ENCODE measurements at regions not wholly inside any gene's neighbourhood (a gene's known extent, or its start where the extent isn't known, plus 50 kb on each side); places are given as distances from the start of the nearest gene placed in this dataset.

DNA sequence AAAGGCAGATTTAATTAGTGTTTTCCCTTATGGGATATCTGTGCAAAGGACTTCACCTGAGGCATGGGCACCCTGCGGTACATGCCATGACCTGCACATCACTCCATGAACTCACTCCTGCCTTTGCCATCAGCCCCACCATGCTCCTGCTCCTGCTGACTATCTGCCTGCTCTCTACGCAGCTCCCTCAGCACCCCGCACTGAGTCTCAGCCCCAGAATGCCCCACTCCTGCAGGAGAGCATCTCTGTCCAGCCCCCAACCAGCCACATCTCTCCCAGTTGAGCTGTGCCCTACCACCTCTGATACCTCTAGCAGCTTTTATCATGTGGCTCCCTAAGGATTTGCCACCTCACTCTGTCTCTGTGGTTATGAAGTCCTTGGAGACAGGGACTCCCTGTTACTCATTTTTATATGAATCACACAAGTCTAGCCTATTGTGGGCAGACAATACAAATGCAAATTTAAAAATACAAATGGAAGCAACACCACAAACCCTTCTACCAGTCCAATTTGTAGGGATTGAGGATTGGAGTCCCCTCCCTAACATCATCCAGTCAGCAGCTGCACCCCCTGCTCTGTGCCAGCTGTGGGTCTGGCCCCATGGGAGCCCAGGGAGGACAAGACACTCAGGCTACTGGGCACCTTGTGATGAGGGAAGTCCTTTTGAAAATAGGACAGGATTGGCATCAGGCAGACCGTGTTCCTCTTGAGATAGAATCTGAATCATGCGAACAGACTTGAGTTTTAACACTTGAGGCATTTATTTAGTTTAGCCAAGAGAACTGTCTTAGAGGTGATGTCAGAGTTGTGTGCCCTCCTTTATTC, 689.6 kb upstream of the HS6ST1 start:
- Histone ChIP-seq H3K36me3 (ENCODE audit: low read length) (no peaks in the 10 kb centered on the region), H3K27ac (ENCODE audit: low read depth, low read length) (no peak overlapping the region), H4K20me1 (ENCODE audit: low read depth, low read length) (no peaks in the 10 kb centered on the region), H3K9me2 (replicated peaks; ENCODE audit: insufficient read depth, low read length) (no peaks in the 10 kb centered on the region), H3K4me3 (ENCODE audit: insufficient read depth, low read length, poor library complexity, severe bottlenecking) (no peak overlapping the region), H2AFZ (ENCODE audit: low read depth, low read length, severe bottlenecking) (no peak overlapping the region), H3F3A (ENCODE audit: insufficient read depth) (no peaks in the 10 kb centered on the region), H3K79me2 (ENCODE audit: insufficient read depth, low read length) (no peaks in the 10 kb centered on the region), H3K9me3 (ENCODE audit: insufficient read depth, low read length) (no peaks in the 10 kb centered on the region), H3K9ac (ENCODE audit: low read length) (no peak overlapping the region), H3K4me2 (ENCODE audit: low read depth, low read length, poor library complexity, severe bottlenecking) (no peak overlapping the region), H3K27me3 (ENCODE audit: low read length) (no peaks in the 10 kb centered on the region)
- TF ChIP-seq EZH2phosphoT487 (conservative IDR thresholded peaks at IDR 0.05; ENCODE audit: low read length): no peak
- TF ChIP-seq, protein P1, sequence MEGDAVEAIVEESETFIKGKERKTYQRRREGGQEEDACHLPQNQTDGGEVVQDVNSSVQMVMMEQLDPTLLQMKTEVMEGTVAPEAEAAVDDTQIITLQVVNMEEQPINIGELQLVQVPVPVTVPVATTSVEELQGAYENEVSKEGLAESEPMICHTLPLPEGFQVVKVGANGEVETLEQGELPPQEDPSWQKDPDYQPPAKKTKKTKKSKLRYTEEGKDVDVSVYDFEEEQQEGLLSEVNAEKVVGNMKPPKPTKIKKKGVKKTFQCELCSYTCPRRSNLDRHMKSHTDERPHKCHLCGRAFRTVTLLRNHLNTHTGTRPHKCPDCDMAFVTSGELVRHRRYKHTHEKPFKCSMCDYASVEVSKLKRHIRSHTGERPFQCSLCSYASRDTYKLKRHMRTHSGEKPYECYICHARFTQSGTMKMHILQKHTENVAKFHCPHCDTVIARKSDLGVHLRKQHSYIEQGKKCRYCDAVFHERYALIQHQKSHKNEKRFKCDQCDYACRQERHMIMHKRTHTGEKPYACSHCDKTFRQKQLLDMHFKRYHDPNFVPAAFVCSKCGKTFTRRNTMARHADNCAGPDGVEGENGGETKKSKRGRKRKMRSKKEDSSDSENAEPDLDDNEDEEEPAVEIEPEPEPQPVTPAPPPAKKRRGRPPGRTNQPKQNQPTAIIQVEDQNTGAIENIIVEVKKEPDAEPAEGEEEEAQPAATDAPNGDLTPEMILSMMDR (IDR thresholded peaks at IDR 0.05; ENCODE audit: insufficient read depth, low read length, poor library complexity, severe bottlenecking): no peak

DNA sequence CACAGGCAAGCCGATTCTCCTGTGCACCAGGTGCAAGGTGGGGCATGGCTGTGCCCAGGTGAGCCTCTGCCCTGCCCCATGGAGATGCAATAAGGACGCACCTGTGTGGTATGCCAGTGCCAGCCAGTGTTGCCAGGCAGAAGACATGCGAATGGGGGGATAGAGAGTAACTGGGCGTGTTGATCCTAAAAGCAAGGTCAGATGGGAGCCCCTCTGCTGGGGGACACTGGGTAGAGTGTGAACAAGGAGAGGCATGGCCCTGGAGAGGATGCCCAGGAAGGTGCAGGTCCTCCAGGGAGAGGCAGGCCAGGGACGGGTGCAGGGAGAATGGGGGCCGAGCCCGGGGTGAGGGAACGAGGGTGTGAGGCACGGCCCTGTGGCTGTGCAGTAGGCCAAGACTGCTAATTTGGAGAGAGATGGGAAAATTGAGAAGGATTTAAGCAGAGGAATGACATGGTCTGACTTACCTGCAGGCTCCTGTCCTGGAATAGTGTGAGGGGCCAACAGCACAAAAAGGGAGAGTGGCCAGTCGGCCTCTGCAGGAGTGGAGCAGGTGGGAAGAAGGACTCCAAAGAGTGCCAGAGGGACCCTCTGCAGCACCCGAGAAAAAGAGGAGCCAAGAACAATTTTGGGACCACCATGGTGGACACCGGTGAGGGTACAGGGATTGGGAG, 690.4 kb upstream of the HS6ST1 start:
- Histone ChIP-seq H3F3A (ENCODE audit: insufficient read depth) (no peaks in the 10 kb centered on the region), H3K36me3 (ENCODE audit: low read length) (no peaks in the 10 kb centered on the region), H3K27ac (ENCODE audit: low read depth, low read length) (no peak overlapping the region), H3K9me2 (replicated peaks; ENCODE audit: insufficient read depth, low read length) (no peaks in the 10 kb centered on the region), H3K27me3 (ENCODE audit: low read length) (no peaks in the 10 kb centered on the region), H4K20me1 (ENCODE audit: low read depth, low read length) (no peaks in the 10 kb centered on the region), H2AFZ (ENCODE audit: low read depth, low read length, severe bottlenecking) (no peak overlapping the region), H3K9ac (ENCODE audit: low read length) (no peak overlapping the region), H3K4me2 (ENCODE audit: low read depth, low read length, poor library complexity, severe bottlenecking) (no peak overlapping the region), H3K79me2 (ENCODE audit: insufficient read depth, low read length) (no peaks in the 10 kb centered on the region), H3K9me3 (ENCODE audit: insufficient read depth, low read length) (no peaks in the 10 kb centered on the region), H3K4me3 (ENCODE audit: insufficient read depth, low read length, poor library complexity, severe bottlenecking) (no peak overlapping the region)
- no peak for TF ChIP-seq EZH2phosphoT487 (conservative IDR thresholded peaks at IDR 0.05; ENCODE audit: low read length)
- TF ChIP-seq, protein P1 (IDR thresholded peaks at IDR 0.05; ENCODE audit: insufficient read depth, low read length, poor library complexity, severe bottlenecking): no peak

DNA sequence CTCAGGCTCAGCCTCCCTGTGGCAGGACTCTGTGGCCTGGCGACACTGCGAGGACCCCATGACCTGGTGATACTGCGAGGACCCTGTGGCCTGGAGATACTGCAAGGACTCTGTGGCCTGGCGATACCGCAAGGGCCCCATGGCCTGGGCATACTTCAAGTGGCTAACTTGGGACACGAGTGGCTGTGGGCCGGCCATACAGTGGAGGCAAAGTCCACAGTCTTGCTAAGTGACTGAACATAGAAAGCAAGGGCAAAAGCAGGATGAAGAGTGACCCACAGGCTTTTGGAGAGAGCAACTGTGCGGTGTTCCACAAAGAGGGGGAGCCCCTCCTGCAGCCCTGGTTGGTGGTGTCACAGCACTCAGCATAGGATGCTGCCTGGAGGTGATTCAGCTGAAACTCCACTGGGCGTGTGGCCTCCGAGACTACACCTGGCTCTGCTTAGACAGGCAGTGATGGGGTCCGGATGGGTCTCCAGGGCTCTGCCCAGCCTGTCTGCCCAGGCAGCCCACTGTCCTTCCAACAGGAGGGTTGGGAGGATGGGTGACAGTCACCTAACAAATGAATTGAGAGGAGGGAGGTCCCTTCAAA, 691.0 kb upstream of the HS6ST1 start:
- Histone ChIP-seq H3F3A (ENCODE audit: insufficient read depth) (no peaks in the 10 kb centered on the region), H2AFZ (ENCODE audit: low read depth, low read length, severe bottlenecking) (no peak overlapping the region), H3K79me2 (ENCODE audit: insufficient read depth, low read length) (no peaks in the 10 kb centered on the region), H3K9ac (ENCODE audit: low read length) (no peak overlapping the region), H4K20me1 (ENCODE audit: low read depth, low read length) (no peaks in the 10 kb centered on the region), H3K27me3 (ENCODE audit: low read length) (no peaks in the 10 kb centered on the region), H3K27ac (ENCODE audit: low read depth, low read length) (no peak overlapping the region), H3K4me3 (ENCODE audit: insufficient read depth, low read length, poor library complexity, severe bottlenecking) (no peak overlapping the region), H3K9me3 (ENCODE audit: insufficient read depth, low read length) (no peaks in the 10 kb centered on the region), H3K4me2 (ENCODE audit: low read depth, low read length, poor library complexity, severe bottlenecking) (no peak overlapping the region), H3K36me3 (ENCODE audit: low read length) (no peaks in the 10 kb centered on the region), H3K9me2 (replicated peaks; ENCODE audit: insufficient read depth, low read length) (no peaks in the 10 kb centered on the region)
- TF ChIP-seq, protein P1 (IDR thresholded peaks at IDR 0.05; ENCODE audit: insufficient read depth, low read length, poor library complexity, severe bottlenecking): no peak
- no peak for TF ChIP-seq EZH2phosphoT487 (conservative IDR thresholded peaks at IDR 0.05; ENCODE audit: low read length)
